Caco-2 (cell line): ENCODE measurements at regions not wholly inside any gene's neighbourhood (a gene's known extent, or its start where the extent isn't known, plus 50 kb on each side); places are given as distances from the start of the nearest gene placed in this dataset.

Source experiments
- BruUV-seq: library from RNA; stranded (reverse); fragments of 400-500 nt; replicated peaks from 2 replicates; lab custom pipeline; 2021; lab: Mats Ljungman, UMichigan
- CTCF ChIA-PET: fragments of 300-600 bp; sonication (Branson Sonifier 250); formaldehyde crosslinking; loops from one replicate; lab custom pipeline; 2022; ENCODE audit warnings: antibody characterized with exemption; lab: Charles Lee
- POLR2A ChIA-PET: fragments of 300-600 bp; sonication (Branson Sonifier 250); formaldehyde crosslinking; loops from one replicate; lab custom pipeline; 2022; ENCODE audit warnings: antibody characterized with exemption; lab: Charles Lee
- DNase-seq, 2 experiments: peaks; one replicate each; pipeline versions ENCODE4 v3.0.0 to v3.0.0-alpha.2; 2020 to 2022
- H3K27me3 ChIP-seq: replicated peaks from 2 replicates; pipeline ENCODE4 v1.6.0; 2011; ENCODE audit warnings: low read length; ENCODE audit not compliant: control insufficient read depth, insufficient read depth
- H3K36me3 ChIP-seq: 2 replicates; pipeline ENCODE4 v1.5.1; 2011; ENCODE audit warnings: low read length; ENCODE audit not compliant: control insufficient read depth, insufficient read depth
- H3K4me1 ChIP-seq: fragments of 250-450 bp; sonication (Bioruptor Pico); 2 replicates; pipeline ENCODE4 v1.5.1; 2020; ENCODE audit warnings: mild to moderate bottlenecking
- H3K4me3 ChIP-seq: 2 replicates; pipeline ENCODE4 v1.5.1; 2011; ENCODE audit warnings: low read depth, mild to moderate bottlenecking, control low read depth, low read length
- H3K9me3 ChIP-seq: fragments of 250-450 bp; sonication (Bioruptor Pico); 2 replicates; pipeline ENCODE4 v1.5.1; 2020; ENCODE audit warnings: mild to moderate bottlenecking, moderate library complexity
- H3K27ac Mint-ChIP-seq: one replicate; pipeline ENCODE4 v1.8.0; 2022; ENCODE audit warnings: mixed read lengths; ENCODE audit not compliant: unreplicated experiment
- H3K27me3 Mint-ChIP-seq: one replicate; pipeline ENCODE4 v1.8.0; 2022; ENCODE audit warnings: mixed read lengths; ENCODE audit not compliant: insufficient read depth, unreplicated experiment
- H3K36me3 Mint-ChIP-seq: one replicate; pipeline ENCODE4 v1.8.0; 2022; ENCODE audit warnings: mild to moderate bottlenecking, mixed read lengths; ENCODE audit not compliant: insufficient read depth, unreplicated experiment
- H3K4me1 Mint-ChIP-seq: one replicate; pipeline ENCODE4 v1.8.0; 2022; ENCODE audit warnings: low read depth, mixed read lengths; ENCODE audit not compliant: unreplicated experiment
- H3K4me3 Mint-ChIP-seq: one replicate; pipeline ENCODE4 v1.8.0; 2022; ENCODE audit warnings: mild to moderate bottlenecking, moderate library complexity, mixed read lengths; ENCODE audit not compliant: unreplicated experiment
- H3K9me3 Mint-ChIP-seq: one replicate; pipeline ENCODE4 v1.8.0; 2022; ENCODE audit warnings: mixed read lengths; ENCODE audit not compliant: unreplicated experiment
- intact Hi-C: fragments of 100-400 bp; cut with micrococcal nuclease; formaldehyde crosslinking; loops from one replicate; pipeline ENCODE4 v1.10.0; 2022; ENCODE audit not compliant: unreplicated experiment
- TF ChIP-seq, protein P1 (sequence below), 2 experiments: fragments of 200-600 bp in 1 of 2; IDR thresholded peaks; 1 replicate in 1 of 2; 2 replicates in 1 of 2; pipeline versions ENCODE4 v1.5.1 to v1.8.0; 2011 to 2022; ENCODE audit warnings: antibody characterized with exemption in 1 of 2, control low read depth in 1 of 2, inconsistent platforms in 1 of 2, low read depth in 1 of 2, low read length in 1 of 2, mild to moderate bottlenecking in 1 of 2, moderate library complexity in 1 of 2; ENCODE audit not compliant: insufficient read depth in 1 of 2, severe bottlenecking in 1 of 2, unreplicated experiment in 1 of 2

DNA sequence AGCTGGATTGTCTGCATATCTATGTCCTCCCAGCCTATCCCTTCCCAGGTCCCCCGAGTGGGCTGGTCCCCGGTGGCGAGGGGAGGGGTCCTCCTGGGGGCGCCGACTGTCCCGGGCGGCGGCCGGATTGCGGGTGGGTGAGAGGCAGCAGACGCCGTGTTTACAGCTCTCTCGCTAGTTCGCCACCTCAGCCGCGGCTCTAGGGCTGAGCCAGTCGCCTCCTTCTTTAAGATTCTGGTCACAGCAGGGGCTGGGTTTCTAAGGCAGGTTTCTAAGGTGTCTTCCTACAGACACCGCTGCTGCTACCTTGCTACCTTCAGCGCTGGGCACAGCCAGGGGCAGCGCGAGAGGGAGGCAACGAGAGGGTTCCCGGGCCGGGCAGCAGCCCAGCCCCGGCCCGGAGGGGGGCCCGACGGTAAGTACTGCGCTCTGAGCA lies 57.2 kb downstream of the FRMPD3 start:
- intact Hi-C loops = no loop called here
- H3K27ac Mint-ChIP-seq = no peak overlapping the region
- no peak for DNase-seq
- ChIA-PET POLR2A (no interaction called here), CTCF (interaction anchor here (0.7 kb wide), 1 partner anchor 489 kb away, joined by 3 read pairs; no protein-coding TSS in a partner anchor)
- no peak overlapping the region for H3K4me3 Mint-ChIP-seq
- H3K4me1 Mint-ChIP-seq = no peaks in the 10 kb centered on the region
- Histone ChIP-seq H3K36me3 (no peaks in the 10 kb centered on the region), H3K4me3 (no peak overlapping the region), H3K9me3 (no peaks in the 10 kb centered on the region), H3K4me1 (no peaks in the 10 kb centered on the region), H3K27me3 (no peaks in the 10 kb centered on the region)
- H3K36me3 Mint-ChIP-seq = no peaks in the 10 kb centered on the region
- H3K9me3 Mint-ChIP-seq = no peaks in the 10 kb centered on the region
- no peaks in the 10 kb centered on the region for H3K27me3 Mint-ChIP-seq
- TF ChIP-seq, protein P1, sequence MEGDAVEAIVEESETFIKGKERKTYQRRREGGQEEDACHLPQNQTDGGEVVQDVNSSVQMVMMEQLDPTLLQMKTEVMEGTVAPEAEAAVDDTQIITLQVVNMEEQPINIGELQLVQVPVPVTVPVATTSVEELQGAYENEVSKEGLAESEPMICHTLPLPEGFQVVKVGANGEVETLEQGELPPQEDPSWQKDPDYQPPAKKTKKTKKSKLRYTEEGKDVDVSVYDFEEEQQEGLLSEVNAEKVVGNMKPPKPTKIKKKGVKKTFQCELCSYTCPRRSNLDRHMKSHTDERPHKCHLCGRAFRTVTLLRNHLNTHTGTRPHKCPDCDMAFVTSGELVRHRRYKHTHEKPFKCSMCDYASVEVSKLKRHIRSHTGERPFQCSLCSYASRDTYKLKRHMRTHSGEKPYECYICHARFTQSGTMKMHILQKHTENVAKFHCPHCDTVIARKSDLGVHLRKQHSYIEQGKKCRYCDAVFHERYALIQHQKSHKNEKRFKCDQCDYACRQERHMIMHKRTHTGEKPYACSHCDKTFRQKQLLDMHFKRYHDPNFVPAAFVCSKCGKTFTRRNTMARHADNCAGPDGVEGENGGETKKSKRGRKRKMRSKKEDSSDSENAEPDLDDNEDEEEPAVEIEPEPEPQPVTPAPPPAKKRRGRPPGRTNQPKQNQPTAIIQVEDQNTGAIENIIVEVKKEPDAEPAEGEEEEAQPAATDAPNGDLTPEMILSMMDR (IDR thresholded peaks at IDR 0.05; ENCODE audit: insufficient read depth in 1 of 2, low read depth in 1 of 2, low read length in 1 of 2, severe bottlenecking in 1 of 2, unreplicated experiment in 1 of 2) = no peak
- BruUV-seq = no TSS peak

DNA sequence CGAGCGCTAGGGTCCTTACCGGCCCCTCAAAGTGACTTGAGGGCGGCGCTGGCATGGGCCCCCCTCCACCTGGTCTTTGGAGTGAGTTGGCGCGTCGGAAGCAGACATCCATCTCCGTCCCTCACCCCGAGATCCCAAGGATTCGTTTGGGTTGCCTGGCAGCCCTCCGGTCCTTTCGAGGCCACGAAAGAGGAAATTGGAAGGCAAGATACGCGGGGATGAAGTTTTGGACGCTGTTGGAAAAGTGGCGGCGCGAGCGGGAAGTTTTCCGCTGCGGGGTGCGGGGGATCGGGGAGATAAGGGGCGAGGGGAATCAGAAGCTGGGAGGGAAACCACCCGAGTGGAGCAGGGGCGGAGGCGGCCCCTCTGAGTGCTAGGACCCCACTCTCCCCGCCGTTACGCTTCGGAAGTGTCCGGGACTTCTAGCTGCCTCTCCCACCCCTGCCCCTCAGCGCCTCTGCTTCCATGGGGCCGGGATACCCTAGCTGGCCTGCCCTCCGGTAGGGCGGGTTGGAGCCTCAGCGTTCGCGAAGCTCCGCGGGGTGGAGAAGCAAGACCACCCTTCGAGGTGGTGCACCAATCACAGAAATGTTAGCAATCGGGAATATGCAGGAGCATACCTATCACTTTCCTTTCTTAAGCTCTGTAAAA lies 57.8 kb downstream of the FRMPD3 start:
- Mint-ChIP-seq H3K9me3 (no peaks in the 10 kb centered on the region), H3K4me1 (no peaks in the 10 kb centered on the region), H3K27me3 (no peaks in the 10 kb centered on the region), H3K27ac (no peak overlapping the region), H3K36me3 (no peaks in the 10 kb centered on the region), H3K4me3 (no peak overlapping the region)
- ChIA-PET CTCF (no interaction called here), POLR2A (no interaction called here)
- Histone ChIP-seq H3K9me3 (no peaks in the 10 kb centered on the region), H3K36me3 (no peaks in the 10 kb centered on the region), H3K4me3 (no peak overlapping the region), H3K27me3 (no peaks in the 10 kb centered on the region), H3K4me1 (no peaks in the 10 kb centered on the region)
- intact Hi-C loops = no loop called here
- no TSS peak for BruUV-seq
- no peak for DNase-seq
- TF ChIP-seq, protein P1 (IDR thresholded peaks at IDR 0.05; ENCODE audit: insufficient read depth in 1 of 2, low read depth in 1 of 2, low read length in 1 of 2, severe bottlenecking in 1 of 2, unreplicated experiment in 1 of 2) = no peak

DNA sequence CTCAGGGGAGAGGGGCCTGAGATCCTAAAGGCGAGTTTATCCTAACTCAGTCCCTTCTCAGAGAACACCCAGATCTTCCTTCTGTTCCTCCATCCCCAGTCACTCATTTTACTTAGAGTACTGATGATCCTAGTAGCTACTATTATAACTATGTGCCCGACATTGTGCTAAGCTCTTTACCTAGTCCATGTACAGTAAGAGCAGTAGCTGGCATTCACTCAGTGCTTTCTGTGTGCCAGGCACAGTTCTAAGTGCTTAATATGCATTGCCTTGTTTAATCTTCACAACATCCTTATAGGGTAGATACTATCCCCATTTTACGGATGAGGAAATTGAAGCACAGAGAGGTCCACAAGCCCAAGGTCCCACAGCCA lies 58.3 kb downstream of the FRMPD3 start:
- ChIA-PET POLR2A (no interaction called here), CTCF (no interaction called here)
- Histone ChIP-seq H3K27me3 (no peaks in the 10 kb centered on the region), H3K9me3 (no peaks in the 10 kb centered on the region), H3K36me3 (no peaks in the 10 kb centered on the region), H3K4me3 (no peak overlapping the region), H3K4me1 (no peaks in the 10 kb centered on the region)
- no TSS peak for BruUV-seq
- no peaks in the 10 kb centered on the region for H3K4me1 Mint-ChIP-seq
- H3K9me3 Mint-ChIP-seq = no peaks in the 10 kb centered on the region
- H3K27me3 Mint-ChIP-seq = peaks cover 4% of the 10 kb centered on the region
- TF ChIP-seq, protein P1 (IDR thresholded peaks at IDR 0.05; ENCODE audit: insufficient read depth in 1 of 2, low read depth in 1 of 2, low read length in 1 of 2, severe bottlenecking in 1 of 2, unreplicated experiment in 1 of 2) = no peak
- H3K36me3 Mint-ChIP-seq = no peaks in the 10 kb centered on the region
- intact Hi-C loops = no loop called here
- DNase-seq = no peak
- H3K4me3 Mint-ChIP-seq = no peak overlapping the region
- H3K27ac Mint-ChIP-seq = no peak overlapping the region
